ENCODE measurements at regions not wholly inside any gene's neighbourhood (a gene's known extent, or its start where the extent isn't known, plus 50 kb on each side); places are given as distances from the start of the nearest gene placed in this dataset.
"Not testable (repeated sequence)": the region's sequence is repeated elsewhere in the genome, so short reads cannot be mapped to it uniquely, and the experiment has no call there.

DNA sequence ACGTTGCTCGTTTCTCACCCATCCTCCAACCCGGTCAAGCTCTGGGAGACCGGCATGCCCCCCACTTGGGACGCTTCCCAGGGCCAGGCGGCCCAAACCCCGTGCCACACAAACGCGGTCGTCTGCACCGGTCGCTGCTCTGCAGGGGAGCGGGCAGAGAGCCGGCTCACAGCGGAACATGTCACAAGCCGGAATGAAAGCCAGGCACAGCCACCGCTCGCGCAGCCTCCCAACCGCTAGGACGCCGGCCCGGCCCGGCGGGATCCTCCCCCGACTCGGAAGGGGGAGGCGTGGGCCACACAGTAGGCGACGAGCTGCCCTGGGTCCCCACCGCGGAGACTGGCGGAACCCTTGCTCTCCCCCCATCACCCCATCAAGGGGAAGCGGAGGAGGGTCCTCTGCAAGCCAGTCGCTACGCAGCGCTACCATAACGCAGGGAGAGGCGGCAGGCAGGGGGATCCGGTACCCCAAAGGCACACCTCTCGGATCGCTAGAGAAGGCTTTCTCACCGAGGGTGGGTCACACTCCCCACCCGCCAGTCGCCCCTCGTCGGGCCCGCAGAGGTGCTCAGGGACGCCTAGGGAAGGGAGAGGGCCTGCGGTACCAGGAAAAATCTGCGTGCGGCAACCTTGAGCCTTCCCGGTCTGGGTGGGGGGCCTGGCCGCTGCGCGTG is 768.4 kb upstream of the DEFB115 start:
- TF ChIP-seq, protein P1, sequence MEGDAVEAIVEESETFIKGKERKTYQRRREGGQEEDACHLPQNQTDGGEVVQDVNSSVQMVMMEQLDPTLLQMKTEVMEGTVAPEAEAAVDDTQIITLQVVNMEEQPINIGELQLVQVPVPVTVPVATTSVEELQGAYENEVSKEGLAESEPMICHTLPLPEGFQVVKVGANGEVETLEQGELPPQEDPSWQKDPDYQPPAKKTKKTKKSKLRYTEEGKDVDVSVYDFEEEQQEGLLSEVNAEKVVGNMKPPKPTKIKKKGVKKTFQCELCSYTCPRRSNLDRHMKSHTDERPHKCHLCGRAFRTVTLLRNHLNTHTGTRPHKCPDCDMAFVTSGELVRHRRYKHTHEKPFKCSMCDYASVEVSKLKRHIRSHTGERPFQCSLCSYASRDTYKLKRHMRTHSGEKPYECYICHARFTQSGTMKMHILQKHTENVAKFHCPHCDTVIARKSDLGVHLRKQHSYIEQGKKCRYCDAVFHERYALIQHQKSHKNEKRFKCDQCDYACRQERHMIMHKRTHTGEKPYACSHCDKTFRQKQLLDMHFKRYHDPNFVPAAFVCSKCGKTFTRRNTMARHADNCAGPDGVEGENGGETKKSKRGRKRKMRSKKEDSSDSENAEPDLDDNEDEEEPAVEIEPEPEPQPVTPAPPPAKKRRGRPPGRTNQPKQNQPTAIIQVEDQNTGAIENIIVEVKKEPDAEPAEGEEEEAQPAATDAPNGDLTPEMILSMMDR (IDR thresholded peaks at IDR 0.05; ENCODE audit: low read depth, low read length), result no peak
- no peak for DNase-seq (ENCODE audit: low read depth in 2 of 2)
- H3K4me3 ChIP-seq (replicated peaks in 1 of 2; ENCODE audit: low read depth in 2 of 2, low read length in 2 of 2), result peak overlapping the region in 1 of 2 donors; percentile 32

DNA sequence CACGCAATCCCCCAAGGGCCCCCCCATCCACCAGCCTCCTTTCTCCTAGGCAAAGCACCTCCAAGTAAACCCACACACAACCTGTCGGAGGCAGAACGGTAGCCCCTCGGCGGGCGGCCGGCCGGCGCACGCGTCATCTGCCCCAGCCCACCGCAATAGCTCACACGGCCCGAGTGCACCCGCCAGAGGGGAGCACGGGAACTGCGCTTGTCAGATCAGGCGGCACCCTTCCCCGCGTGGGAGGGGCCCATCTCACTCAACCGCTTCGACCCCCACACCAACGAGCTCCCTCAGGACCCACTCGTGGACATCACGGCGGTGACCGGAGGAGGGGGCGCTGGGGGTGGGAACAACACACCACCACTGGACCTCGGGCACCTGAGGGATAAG is 767.9 kb upstream of the DEFB115 start:
- H3K4me3 ChIP-seq (replicated peaks in 1 of 2; ENCODE audit: low read depth in 2 of 2, low read length in 2 of 2), result no peak overlapping the region
- no peak for DNase-seq (ENCODE audit: low read depth in 2 of 2)
- TF ChIP-seq, protein P1 (IDR thresholded peaks at IDR 0.05; ENCODE audit: low read depth, low read length), result no peak

DNA sequence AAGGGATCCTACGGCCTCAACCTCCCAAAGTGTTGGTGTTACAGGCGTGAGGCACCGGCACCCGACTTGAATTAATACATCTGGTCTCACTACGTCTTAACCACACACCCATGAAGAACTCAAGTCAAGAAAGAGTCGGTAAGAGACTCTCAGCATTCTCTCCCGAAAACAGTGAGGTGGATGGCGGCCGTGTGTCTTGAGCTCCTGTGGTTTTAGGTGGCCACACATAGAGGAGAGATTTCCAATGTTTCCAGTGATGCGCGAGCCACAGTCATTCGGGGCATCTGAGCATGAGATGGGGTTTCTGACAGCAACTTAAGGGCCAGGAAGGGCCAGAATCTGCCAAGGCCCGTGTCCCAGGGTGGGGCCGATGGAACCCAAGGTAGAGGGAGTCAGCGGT is 766.4 kb upstream of the DEFB115 start:
- H3K4me3 ChIP-seq (replicated peaks in 1 of 2; ENCODE audit: low read depth in 2 of 2, low read length in 2 of 2), result no peak overlapping the region
- no peak for DNase-seq (ENCODE audit: low read depth in 2 of 2)
- TF ChIP-seq, protein P1 (IDR thresholded peaks at IDR 0.05; ENCODE audit: low read depth, low read length), result no peak

DNA sequence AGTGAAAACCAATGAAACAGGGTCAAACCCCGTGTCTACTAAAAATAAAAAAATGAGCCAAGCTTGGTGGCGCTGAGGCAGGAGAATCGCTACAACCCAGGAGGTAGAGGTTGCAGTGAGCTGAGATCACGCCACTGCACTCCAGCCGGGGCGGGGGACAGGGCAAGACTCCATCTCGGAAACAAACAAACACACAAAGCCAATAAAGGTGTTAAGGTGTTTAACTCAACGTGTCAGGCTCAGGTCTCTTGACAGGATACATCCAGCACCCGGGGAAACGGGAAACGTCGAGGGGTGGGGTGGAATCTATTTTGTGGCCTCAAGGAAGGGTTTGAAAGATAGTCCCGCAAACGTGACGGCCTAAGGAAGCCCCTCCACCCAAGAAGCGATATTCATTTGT is 760.8 kb upstream of the DEFB115 start:
- not testable (repeated sequence) for H3K4me3 ChIP-seq (replicated peaks in 1 of 2; ENCODE audit: low read depth in 2 of 2, low read length in 2 of 2); DNase-seq (ENCODE audit: low read depth in 2 of 2)

GRCh38 chr20:30497191-30497590 is 760.3 kb upstream of the DEFB115 start:
- DNase-seq (ENCODE audit: low read depth in 2 of 2); H3K4me3 ChIP-seq (replicated peaks in 1 of 2; ENCODE audit: low read depth in 2 of 2, low read length in 2 of 2): not testable (repeated sequence)

DNA sequence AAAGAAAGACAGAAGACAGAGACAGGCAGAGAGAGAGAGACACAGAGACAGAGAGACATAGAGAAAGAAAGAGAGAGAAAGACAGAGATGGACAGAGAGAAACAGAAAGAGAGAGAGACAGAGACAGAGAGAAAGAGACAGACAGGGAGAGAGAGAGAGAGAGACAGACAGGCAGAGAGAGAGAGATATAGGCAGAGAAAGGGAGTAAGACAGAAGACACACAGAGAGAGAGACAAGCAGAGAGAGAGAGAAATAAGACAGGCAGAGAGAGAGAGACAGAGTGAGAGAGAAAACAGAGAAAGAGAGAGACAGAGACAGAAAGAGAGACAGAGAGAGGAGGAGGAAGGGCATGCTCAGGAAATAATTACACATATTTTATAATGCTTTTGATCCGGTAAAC is 758.3 kb upstream of the DEFB115 start:
- no peak for DNase-seq (ENCODE audit: low read depth in 2 of 2)
- H3K4me3 ChIP-seq (replicated peaks in 1 of 2; ENCODE audit: low read depth in 2 of 2, low read length in 2 of 2), result no peak overlapping the region
- TF ChIP-seq, protein P1 (IDR thresholded peaks at IDR 0.05; ENCODE audit: low read depth, low read length), result no peak

DNA sequence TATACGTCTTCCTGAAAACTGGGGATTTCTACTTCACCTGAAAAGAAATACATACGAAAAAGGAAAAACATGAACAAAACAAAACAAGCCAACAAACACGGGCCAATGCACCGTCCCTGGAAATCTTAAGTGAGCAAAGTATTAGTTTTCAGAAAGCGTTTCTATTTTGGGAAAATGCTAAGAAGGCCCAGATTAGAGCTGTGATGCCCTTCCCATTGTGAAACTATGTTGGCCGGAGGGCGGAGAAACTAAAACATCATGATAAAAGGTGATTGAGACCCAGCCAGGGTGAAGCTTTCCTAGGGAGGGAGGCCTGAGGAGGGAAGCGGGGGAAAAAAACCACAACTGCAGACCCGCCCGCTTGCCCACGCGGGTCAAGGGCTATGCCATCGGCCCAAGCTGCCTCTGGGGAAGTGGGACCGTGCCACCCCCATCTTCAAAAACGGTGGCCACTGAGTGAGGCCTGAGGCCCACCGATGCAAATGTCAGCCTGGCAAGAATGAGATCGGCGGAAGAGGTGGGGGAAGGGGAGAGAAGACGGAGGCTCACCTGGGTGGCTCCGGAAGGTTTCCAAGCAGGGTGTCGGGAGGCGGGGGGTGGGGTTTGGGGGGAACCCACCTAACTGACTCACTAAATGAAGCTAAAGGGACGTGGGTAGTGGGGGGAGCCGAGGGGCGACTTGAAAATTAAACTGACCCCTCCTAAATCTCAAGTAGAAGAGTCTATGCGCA is 757.6 kb upstream of the DEFB115 start:
- not testable (repeated sequence) for DNase-seq (ENCODE audit: low read depth in 2 of 2); H3K4me3 ChIP-seq (replicated peaks in 1 of 2; ENCODE audit: low read depth in 2 of 2, low read length in 2 of 2)

- peak; percentile 28 to 51 for DNase-seq (ENCODE audit: low read depth in 2 of 2)
- not testable (repeated sequence) for H3K4me3 ChIP-seq (replicated peaks in 1 of 2; ENCODE audit: low read depth in 2 of 2, low read length in 2 of 2)
- TF ChIP-seq, protein P1 (IDR thresholded peaks at IDR 0.05; ENCODE audit: low read depth, low read length), result peak; percentile 38
Observed at GRCh38 chr20:30500447-30500820, 757.0 kb upstream of the DEFB115 start.
